SIG-M5 treated with dmso at 0.1 percent for 504 hours (cell line): ENCODE measurements at regions not wholly inside any gene's neighbourhood (a gene's known extent, or its start where the extent isn't known, plus 50 kb on each side); places are given as distances from the start of the nearest gene placed in this dataset.
"Not testable (repeated sequence)": the region's sequence is repeated elsewhere in the genome, so short reads cannot be mapped to it uniquely, and the experiment has no call there.

ENCODE experiments used
- DNase-seq: peaks from one replicate; lab custom pipeline; 2025; ENCODE audit not compliant: unreplicated experiment; lab: John Stamatoyannopoulos, UW

DNA sequence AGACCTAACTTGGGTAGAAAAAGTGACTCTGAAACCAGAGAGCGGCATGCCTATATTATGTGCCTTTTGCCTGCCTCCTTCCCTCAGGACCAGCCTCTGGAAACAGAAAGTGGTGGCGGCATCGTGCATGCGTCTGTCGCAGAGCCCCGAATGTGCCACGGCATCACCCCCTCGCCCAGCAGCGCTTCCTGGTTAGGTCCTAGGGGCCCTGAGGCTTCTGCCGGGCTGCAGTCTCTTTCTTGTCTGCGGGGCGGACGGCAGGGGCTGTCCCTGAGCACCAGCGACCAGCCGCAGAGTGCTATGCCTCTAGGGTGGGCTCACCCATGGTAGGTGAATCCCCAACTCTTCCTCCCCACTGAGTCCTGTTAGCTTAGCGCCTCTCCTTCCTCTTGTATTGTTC is 68.7 kb downstream of the VSIG4 start:
- DNase-seq, result no peak

DNA sequence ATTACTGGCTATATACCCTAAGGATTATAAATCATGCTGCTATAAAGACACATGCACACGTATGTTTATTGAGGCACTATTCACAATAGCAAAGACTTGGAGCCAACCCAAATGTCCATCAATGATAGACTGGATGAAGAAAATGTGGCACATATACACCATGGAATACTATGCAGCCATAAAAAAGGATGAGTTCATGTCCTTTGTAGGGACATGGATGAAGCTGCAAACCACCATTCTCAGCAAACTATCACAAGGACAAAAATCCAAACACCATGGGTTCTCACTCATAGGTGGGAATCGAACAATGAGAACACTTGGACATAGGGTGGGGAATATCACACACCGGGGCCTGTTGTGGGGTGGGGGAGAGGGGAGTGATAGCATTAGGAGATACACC is 72.7 kb downstream of the VSIG4 start:
- DNase-seq, result not testable (repeated sequence)

DNA sequence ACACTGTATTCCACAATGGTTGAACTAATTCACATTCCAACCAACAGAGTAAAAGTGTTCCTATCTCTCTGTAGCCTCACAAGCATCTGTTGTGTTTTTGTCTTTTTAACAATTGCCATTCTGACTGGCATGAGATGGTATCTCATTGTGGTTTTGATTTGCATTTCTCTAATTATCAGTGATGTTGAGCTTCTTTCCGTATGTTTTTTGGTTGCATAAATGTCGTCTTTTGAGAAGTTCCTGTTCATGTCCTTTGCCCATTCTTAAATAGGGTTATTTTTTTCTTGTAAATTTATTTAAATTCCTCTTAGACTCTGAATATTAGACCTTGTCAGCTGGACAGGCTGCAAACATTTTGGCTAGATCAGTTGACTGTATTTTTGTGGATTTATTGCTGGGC is 78.2 kb downstream of the VSIG4 start:
- no peak for DNase-seq

DNA sequence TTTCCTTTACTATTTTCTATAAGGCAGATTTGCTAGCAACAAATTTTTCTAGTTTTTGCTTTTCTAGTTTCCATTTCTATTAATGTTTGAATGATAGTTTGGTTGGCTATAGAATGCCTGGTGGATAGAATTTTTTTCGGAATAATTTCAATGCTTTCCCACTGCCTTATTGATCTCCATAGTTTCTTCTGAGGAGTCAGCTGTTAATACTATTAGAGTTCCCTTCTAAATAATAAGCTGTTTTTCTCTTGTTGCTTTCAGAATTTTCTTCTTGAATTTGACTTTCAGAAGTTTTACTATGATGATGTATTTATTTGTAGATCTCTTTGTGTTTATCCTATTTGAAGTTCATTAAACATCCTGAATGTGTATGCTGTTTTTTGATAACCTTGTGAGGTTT is 91.8 kb downstream of the VSIG4 start:
- DNase-seq, result no peak

DNA sequence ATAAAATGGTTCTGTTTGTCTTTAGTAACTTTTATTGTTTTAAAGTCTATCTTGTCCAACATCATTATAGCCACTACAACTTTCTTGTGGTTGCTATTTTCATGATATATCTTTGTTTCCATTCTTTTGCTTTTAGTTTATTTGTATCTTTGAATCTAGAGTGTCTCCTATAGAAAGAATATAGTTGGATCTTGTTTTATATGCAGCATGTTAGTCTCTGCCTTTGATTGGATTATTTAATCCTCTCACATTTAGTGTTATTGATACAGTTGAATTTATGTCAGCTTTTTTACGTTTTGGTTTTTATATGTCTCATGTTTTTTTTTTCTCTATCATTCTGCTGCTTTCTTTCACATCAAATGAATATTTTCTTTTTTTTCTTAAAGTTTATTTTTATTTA is 98.1 kb downstream of the VSIG4 start:
- no peak for DNase-seq

DNA sequence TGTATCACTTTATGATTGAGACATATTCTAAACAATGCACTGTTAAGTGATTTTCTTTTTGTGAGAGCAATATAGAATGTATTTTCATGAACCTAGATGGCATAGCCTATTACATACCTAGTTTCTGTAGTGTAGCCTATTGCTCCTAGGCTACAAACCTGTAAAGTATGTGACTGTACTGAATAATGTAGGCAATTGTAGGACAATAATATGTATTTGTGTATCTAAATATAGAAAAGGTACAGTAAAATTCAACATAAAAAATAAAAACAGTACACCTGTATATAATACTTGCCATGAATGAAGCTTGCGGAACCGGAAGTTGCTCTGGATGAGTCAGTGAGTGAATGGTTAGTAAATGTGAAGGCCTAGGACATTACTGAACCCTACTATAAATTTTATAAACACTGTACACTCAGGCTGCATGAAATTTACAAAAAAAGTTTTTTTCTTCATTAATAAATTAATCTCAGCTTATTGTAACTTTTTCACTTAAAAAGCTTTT is 106.7 kb downstream of the VSIG4 start:
- no peak for DNase-seq

DNA sequence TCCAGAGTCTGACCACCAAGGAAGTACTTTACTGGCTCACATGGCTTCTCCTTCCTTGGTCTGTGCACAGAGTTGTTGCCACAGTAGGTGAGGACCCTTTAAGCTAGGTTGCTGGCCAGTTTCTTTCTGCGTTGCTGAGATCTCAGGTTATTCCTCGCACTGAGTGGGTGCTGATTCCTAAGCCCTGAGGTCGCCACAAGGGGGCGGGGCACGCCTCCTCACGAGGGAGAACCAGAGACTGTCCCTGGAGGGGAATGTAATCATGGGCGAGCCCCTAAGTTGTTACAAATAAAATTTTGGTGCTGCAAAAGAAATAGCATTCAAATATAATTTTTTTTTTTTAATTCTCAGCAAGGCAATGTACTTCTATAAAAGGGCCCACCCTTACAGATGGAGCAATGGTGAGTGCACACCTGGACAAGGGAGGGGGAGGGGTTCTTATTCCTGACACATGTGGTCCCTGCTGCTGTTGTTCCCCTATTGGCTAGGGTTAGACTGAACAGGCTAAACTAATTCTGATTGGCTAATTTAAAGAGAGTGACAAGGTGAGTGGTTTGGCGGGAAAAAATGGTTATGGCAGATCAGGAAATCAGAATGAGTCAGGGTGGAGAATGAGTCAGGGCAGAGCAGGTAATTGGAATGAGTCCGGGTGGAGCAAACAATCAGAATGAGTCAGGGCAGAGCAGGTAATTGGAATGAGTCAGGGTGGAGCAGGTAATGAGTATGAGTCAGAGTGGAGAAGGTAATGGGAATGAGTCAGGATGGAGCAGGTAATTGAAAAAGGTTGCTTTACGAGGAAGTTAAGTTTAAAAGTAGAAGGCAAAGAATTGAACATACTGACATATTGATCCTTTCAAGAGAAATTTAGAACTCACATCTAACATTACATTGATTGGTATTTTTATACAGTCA is 107.5 kb downstream of the VSIG4 start:
- no peak for DNase-seq

DNA sequence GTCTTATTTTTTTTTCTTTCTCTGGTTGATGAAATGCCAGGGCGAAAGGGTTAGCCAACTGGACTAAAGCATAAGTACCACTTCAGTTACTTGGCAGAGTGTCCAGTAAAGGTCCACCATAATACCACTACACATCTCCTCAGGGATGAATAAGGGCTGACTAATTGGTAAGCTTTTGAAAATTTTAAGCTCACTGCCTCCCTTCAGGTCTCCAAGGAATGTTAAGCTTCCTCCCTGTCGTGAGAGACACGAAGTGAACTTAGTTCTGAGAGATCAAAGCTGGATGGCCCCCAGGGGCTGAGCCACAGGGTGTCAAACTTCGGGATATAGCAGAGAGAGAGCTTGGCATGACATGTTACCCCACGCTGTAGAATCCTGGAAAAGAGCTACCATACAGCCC is 111.4 kb downstream of the VSIG4 start:
- DNase-seq, result no peak

DNA sequence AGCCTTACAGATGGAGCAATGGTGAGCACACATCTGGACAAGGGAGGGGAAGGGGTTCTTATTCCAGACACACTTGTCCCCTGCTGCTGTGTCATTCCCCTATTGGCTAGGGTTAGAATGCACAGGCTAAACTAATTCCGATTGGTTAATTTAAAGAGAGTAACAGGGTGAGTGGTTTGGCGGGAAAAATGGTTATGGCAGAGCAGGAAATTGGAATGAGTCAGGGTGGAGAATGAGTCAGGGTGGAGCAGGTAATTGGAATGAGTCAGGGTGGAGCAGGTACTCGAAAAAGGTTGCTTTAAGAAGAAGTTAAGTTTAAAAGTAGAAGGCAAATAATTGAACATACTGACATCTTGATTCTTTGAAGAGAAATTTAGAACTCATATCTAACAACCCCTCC is 112.5 kb downstream of the VSIG4 start:
- not testable (repeated sequence) for DNase-seq

DNA sequence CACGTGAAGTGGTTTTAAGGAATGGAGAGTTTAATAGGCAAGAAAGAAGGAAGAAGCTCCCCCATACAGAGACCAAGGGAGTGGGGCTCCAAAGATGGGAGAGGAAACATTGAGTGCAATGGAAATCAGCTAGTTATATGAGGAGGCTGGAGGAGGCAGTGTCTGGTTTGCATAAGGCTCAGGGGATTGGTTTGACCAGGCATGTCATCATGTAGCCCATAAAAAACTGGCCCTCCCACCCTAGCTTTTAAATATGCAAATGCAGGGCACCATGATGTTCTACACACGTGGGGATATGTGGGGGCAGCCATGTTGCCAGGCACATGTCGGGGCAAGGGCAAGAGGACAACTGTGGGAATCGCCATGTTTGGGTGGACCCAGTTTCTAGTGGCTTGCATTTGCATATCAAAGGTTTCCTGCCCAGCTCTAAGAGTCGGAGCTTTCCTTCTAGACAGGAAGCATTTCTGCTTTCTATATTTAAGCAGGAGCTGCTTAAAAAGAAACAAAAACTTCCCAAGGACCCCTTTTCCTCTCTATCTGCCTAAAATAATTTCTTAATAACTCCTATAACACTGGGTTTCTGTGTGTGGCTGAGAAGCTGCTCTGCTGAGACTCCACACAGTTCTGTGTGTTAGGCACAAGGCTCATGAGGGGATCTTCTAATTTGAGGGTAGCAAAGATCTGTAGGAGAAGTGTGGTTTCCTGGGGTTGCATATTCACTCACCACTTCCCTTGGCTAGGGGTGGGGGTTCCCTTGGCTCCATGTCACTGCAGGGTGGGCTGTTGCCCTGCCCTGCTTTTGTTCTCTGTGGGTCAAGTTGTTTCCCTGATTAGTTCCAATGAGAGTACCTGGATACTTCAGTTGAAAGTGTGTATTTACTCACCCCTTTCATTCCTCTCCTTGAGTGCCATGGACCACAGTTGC is 113.5 kb downstream of the VSIG4 start:
- peak; percentile 89 for DNase-seq

DNA sequence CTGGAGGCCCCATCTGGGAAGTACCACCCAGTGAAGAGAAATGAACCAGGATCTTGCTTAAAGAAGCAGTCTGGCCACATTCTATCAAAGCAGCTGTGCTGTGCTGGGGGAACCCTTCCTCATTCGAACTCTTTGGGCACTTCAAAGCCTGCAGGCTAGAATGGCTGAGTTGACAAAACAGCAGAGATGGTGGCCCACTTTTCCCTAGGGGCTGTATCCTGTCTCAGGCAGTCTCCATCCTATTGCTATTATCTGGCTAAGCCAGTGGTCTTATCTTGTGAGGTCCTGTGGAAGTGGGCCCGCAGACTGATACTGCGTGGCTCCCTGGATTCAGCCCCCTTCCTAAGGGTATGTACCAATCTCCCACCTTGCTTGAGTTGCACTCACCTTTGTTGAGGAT is 114.3 kb downstream of the VSIG4 start:
- no peak for DNase-seq

DNA sequence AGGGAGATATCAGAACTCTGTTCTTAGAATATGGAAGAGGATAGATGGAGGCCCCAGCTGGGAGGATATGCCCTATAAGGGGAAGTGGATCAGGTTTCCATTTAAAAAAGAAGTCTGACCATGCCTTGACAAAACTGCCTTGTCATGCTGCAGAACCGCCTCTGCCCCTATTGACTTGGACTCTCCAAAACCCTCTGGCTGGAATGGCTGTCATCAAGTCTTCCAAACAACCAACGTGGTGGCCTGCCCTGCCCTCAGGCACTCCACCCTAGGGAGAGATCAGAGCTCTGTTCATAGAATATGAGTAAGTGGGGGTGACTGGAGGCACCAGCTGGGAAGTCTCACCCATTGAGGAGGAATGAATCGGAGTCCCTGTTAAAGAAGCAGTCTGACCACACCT is 114.9 kb downstream of the VSIG4 start:
- DNase-seq, result no peak

DNA sequence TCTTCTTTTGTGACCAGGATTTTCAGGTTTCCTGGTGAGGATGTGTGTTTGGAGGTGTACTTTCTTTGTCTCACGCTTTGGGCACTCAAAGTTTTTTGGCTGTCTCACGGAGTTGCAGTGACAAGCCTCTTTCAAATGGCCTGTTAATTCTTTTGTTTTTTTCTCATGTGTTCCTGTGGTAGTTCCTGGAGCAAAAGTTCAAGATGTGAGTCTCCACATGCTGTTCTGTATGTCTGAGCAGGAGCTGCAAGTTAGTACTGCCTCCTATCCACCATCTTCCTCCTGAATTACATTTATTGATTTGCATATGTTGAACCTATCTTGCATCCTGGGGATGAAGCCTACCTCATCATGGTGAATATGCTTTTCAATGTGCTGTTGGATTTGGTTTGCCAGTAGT is 118.5 kb downstream of the VSIG4 start:
- no peak for DNase-seq

DNA sequence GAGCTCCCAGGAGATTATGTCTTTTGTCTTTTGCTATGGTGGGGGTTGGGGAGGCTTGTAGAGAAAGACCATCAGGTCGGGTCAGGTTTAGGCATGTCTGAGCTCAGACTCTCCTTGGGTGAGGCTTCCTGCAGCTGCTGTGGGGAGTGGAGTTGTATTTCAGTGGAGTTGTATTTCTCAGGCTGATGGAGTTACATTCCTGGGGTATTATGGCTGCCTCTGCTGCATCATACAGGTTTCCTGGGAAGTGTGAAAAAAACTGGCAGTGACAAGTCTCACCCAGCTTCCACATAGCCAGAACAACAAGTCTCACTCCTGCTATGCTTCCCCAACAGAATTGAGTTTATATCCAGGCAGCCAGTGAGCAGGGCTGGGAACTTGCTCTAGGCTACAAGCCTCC is 119.3 kb downstream of the VSIG4 start:
- no peak for DNase-seq

DNA sequence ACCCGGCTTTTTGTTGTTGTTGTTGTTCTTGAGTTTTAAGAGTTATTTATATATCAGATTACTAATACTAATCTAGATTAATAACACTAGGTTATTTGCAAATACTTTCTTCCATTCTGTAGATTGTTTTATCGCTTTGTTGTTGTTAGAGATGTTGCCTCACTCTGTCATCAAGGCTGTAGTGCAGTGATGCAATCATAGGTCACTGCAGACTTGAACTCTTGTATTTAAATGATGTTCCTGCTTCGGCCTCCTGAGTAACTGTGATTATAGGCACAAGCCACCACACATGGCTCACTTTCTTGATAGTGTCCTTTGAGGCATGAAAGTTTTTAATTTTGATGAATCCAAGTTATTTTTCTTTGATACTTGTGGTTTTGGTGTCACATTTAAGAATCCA is 129.0 kb downstream of the VSIG4 start:
- DNase-seq, result no peak

DNA sequence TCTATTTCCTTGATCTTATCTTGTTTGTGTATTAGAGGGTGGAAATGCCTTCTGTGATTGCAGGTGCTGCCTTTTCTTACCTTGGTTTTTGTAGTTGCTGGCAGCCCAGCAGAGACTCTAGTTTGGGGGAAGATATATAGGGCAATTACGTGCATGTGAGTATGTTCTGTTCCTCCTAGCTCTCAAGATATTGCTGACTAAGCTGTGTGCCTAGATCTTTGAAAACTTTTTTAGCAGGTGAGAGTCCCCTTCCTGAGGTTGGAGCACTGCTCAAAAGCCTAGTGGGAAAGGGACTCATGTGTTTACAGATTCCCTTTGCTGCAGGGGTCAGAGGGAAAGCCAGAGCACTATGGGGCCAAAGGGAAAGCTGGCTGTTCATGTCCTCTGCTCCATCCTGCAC is 136.1 kb downstream of the VSIG4 start:
- DNase-seq, result no peak

DNA sequence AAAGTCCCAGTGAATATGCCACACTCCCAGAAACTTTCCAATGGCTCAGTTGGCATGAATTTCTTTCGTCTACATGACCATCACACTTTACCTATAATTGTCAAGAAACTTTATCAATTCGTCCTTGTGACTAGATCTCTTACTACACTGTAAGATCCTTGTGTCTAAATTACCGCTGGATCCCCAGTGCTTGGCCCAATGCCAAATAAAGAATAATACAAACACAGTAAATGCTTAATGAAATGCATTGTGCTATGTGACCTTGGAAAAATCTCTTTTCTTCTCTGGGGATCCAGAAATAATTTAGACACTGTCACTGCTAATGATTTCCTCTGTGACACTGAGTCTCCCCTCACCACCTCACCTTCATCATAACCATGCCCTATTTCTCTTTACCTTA is 137.9 kb downstream of the VSIG4 start:
- DNase-seq, result no peak

DNA sequence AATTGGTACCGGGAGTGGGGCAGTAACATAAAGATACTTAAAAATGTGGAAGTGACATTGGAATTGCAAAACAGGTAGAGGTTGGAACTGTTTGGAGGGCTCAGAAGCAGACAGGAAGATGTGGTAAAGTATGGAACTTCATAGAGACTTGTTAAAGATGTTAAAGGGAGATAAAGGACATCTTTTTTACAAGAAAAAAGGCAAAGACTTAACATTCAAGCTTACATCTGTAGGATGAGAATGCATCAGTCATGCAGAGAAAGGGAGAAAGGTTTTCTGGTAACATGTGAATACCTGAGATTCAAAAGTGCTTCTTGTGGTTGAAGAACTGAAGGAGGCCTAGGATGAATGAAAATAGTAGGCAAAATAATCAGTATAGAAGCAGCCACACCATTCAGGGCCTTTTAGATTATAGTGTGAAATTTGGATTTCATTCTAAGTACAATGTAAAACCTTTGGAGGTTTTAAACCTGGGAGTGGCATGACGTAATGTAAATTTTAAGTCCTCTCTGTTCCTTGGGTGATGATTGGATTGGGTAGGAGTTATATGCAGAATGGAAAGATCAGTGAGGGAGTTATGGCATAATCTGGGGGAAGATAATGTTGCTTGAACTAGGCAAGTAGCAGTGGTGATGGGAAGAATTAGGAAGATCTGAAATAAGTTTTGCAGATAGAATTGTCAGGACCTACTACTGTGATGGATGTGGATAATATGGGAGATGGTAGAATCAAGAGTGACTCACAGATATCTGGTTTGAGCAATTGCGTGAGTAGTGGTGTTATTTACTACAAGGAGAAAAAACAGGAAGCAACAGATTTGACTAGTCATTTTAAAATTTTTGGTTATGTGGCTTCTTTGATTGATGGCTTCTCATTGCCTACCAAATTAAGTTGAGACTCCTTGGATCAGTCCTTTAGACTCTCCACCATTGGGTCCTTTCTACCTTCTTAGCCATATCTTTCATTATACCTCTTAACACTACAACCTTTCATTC is 138.7 kb downstream of the VSIG4 start:
- DNase-seq, result no peak

DNA sequence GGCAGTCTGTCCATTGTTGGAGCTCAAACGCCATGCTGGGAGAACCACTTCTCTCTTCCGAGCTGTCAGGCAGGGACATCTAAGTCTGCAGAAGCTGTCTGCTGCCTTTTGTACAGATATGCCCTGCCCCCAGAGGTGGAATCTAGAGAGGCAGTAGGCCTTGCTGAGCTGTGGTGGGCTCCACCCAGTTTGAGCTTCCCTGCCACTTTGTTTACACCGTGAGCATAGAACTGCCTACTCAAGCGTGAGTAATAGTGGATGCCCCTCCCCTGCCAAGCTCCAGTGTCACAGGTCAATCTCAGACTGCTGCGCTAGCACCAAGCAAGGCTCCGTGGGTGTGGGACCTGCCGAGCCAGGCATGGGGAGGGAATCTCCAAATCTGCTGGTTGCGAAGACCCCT is 145.7 kb downstream of the VSIG4 start:
- DNase-seq, result no peak

DNA sequence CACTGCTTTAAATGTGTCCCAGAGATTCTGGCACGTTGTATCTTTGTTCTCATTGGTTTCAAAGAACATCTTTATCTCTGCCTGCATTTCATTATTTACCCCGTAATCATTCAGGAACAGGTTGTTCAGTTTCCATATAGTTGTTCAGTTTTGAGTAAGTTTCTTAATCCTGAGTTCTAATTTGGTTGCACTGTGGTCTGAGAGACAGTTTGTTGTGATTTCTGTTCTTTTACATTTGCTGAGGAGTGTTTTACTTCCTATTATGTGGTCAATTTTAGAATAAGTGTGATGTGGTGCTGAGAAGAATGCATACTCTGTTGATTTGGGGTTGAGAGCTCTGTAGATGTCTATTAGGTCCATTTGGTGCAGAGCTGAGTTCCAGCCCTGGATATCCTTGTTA is 148.1 kb downstream of the VSIG4 start:
- DNase-seq, result not testable (repeated sequence)

DNA sequence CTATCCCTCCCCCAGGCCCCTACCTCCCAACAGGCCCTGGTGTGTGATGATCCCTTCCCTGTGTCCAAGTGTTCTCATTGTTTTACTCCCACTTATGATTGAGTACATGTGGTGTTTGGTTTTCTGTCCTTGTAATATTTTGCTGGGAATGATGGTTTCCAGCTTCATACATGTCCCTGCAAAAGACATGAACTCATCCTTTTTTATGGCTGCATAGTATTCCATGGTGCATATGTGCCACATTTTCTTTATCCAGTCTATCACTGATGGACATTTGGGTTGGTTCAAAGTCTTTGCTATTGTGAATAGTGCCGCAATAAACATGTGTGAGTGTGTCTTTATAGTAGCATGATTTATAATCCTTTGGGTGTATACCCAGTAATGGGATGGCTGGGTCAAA is 151.7 kb downstream of the VSIG4 start:
- DNase-seq, result not testable (repeated sequence)
